HCT116 (cell line): ENCODE measurements at regions not wholly inside any gene's neighbourhood (a gene's known extent, or its start where the extent isn't known, plus 50 kb on each side); places are given as distances from the start of the nearest gene placed in this dataset.

Source experiments
- ATAC-seq: fragments of 200-7000 bp; cut with Tn5 transposase; 2 replicates; pipeline ENCODE4 v1.9.1; 2020; ENCODE audit warnings: mild to moderate bottlenecking, moderate library complexity
- BruUV-seq: library from RNA; stranded (reverse); fragments of 400-500 nt; replicated peaks from 2 replicates; lab custom pipeline; 2021; lab: Mats Ljungman, UMichigan
- CTCF ChIA-PET: fragments of 300-600 bp; sonication (Branson Sonifier 250); formaldehyde crosslinking; loops from one replicate; lab custom pipeline; 2021; ENCODE audit warnings: antibody characterized with exemption; lab: Charles Lee
- POLR2A ChIA-PET: fragments of 300-600, 350-600 bp; sonication (Branson Sonifier 250); formaldehyde crosslinking; loops from one replicate; lab custom pipeline; 2021; ENCODE audit warnings: antibody characterized with exemption; lab: Charles Lee
- RAD21 ChIA-PET, 2 experiments: fragments of 300-600 bp; sonication (Branson Sonifier 250); formaldehyde crosslinking; loops; one replicate each; lab custom pipeline; 2023; ENCODE audit warnings: low total read pairs in 2 of 2; ENCODE audit not compliant: uncharacterized antibody in 2 of 2, unreplicated experiment in 2 of 2, low non-redundant PET in 1 of 2; lab: Charles Lee
- DNase-seq: peaks from one replicate; pipeline ENCODE4 v3.0.0-alpha.2; 2010; ENCODE audit warnings: low read depth, low spot score
- H2AFZ ChIP-seq: fragments of 200-600 bp; shearing (Covaris generic), sonication (generic); 2 replicates; pipeline ENCODE4 v1.6.1; 2017; ENCODE audit warnings: low read depth, mixed run types, mixed read lengths, antibody characterized with exemption, low read length; ENCODE audit not compliant: poor library complexity, severe bottlenecking
- H3K27ac ChIP-seq: 2 replicates; pipeline ENCODE4 v1.5.1; 2012; ENCODE audit warnings: low read depth, low read length
- H3K27me3 ChIP-seq: fragments of 200-600 bp; sonication (generic); 2 replicates; pipeline ENCODE4 v1.6.1; 2016; ENCODE audit warnings: mixed run types, low read length, mixed read lengths; ENCODE audit not compliant: insufficient read depth
- H3K36me3 ChIP-seq, 2 experiments: fragments of 200-500 bp in 1 of 2; fragments of 200-600 bp in 1 of 2; sonication (Bioruptor generic) in 1 of 2; sonication (generic) in 1 of 2; 2 replicates each; pipeline versions ENCODE4 v1.5.1 to v1.6.1; 2014 to 2016; ENCODE audit warnings: low read length in 2 of 2, inconsistent platforms in 1 of 2, mixed read lengths in 1 of 2, mixed run types in 1 of 2; ENCODE audit not compliant: insufficient read depth in 2 of 2, control insufficient read depth in 1 of 2
- H3K4me1 ChIP-seq, 2 experiments: fragments of 200-600 bp in 1 of 2; sonication (generic) in 1 of 2; 2 replicates each; pipeline versions ENCODE4 v1.5.1 to v1.6.1; 2012 to 2017; ENCODE audit warnings: low read length in 2 of 2, inconsistent platforms in 1 of 2, mild to moderate bottlenecking in 1 of 2, mixed read lengths in 1 of 2, mixed run types in 1 of 2, moderate library complexity in 1 of 2; ENCODE audit not compliant: insufficient read depth in 2 of 2, control insufficient read depth in 1 of 2
- H3K4me2 ChIP-seq: fragments of 200-600 bp; sonication (generic); 2 replicates; pipeline ENCODE4 v1.6.1; 2017; ENCODE audit warnings: mixed run types, low read length, mixed read lengths
- H3K4me3 ChIP-seq, 2 experiments: fragments of 200-600 bp in 1 of 2; sonication (generic) in 1 of 2; replicated peaks in 1 of 2; 2 replicates each; pipeline ENCODE4 v1.5.1; 2011 to 2016; ENCODE audit warnings: low read length in 2 of 2, control low read depth in 1 of 2, low read depth in 1 of 2, mild to moderate bottlenecking in 1 of 2, mixed read lengths in 1 of 2, mixed run types in 1 of 2
- H3K79me2 ChIP-seq: fragments of 200-600 bp; sonication (generic); 2 replicates; pipeline ENCODE4 v1.6.1; 2017; ENCODE audit warnings: mild to moderate bottlenecking, mixed run types, low read length, moderate library complexity, mixed read lengths; ENCODE audit not compliant: insufficient read depth
- H3K9ac ChIP-seq: fragments of 200-600 bp; sonication (generic); 2 replicates; pipeline ENCODE4 v1.6.1; 2016; ENCODE audit warnings: low read length, mixed read lengths
- H3K9me2 ChIP-seq: fragments of 200-600 bp; sonication (generic), shearing (Covaris generic); 2 replicates; pipeline ENCODE4 v1.6.1; 2017; ENCODE audit warnings: mixed run types, mild to moderate bottlenecking, moderate library complexity; ENCODE audit not compliant: insufficient read depth
- H3K9me3 ChIP-seq, 2 experiments: fragments of 200-500 bp in 1 of 2; fragments of 200-600 bp in 1 of 2; sonication (Bioruptor generic) in 1 of 2; sonication (generic) in 1 of 2; 2 replicates each; pipeline ENCODE4 v1.6.1; 2014 to 2017; ENCODE audit warnings: low read length in 2 of 2, mixed read lengths in 2 of 2, inconsistent platforms in 1 of 2, low read depth in 1 of 2, mild to moderate bottlenecking in 1 of 2, mixed run types in 1 of 2, moderate library complexity in 1 of 2; ENCODE audit not compliant: control insufficient read depth in 1 of 2, insufficient read depth in 1 of 2
- H4K20me1 ChIP-seq: fragments of 200-600 bp; sonication (generic), shearing (Covaris generic); 2 replicates; pipeline ENCODE4 v1.6.1; 2017; ENCODE audit warnings: mixed run types, mild to moderate bottlenecking, moderate library complexity; ENCODE audit not compliant: insufficient read depth
- CBX3 ChIP-seq: IDR thresholded peaks from 2 replicates; pipeline ENCODE4 v1.6.1; 2012; ENCODE audit warnings: low read depth
- CEBPB ChIP-seq: IDR thresholded peaks from 2 replicates; pipeline ENCODE4 v1.6.1; 2012; ENCODE audit warnings: low read depth
- CTCF ChIP-seq, 3 experiments: fragments of 200-600 bp in 1 of 3; sonication (generic) in 1 of 3; IDR thresholded peaks in 2 of 3; conservative IDR thresholded peaks in 1 of 3; 2 replicates each; pipeline ENCODE4 v1.5.1; 2012 to 2017; ENCODE audit warnings: low read depth in 2 of 3, low read length in 2 of 3, antibody characterized with exemption in 1 of 3, borderline replicate concordance in 1 of 3, control low read depth in 1 of 3, mild to moderate bottlenecking in 1 of 3, mixed read lengths in 1 of 3, mixed run types in 1 of 3, moderate library complexity in 1 of 3; ENCODE audit not compliant: insufficient read depth in 1 of 3
- EZH2 ChIP-seq: fragments of 200-600 bp; sonication (generic); IDR thresholded peaks from 2 replicates; pipeline ENCODE4 v1.6.1; 2017; ENCODE audit warnings: antibody characterized with exemption, mixed run types
- POLR2AphosphoS5 ChIP-seq: IDR thresholded peaks from 2 replicates; pipeline ENCODE4 v1.6.1; 2011; ENCODE audit warnings: mild to moderate bottlenecking, low read depth, low read length, moderate library complexity
- REST ChIP-seq: IDR thresholded peaks from 2 replicates; pipeline ENCODE4 v1.6.1; 2012; ENCODE audit warnings: low read depth
- SIN3A ChIP-seq: IDR thresholded peaks from 2 replicates; pipeline ENCODE4 v1.6.1; 2012; ENCODE audit warnings: low read depth
- SRF ChIP-seq: IDR thresholded peaks from 2 replicates; pipeline ENCODE4 v1.6.1; 2012; ENCODE audit warnings: low read depth
- TCF7L2 ChIP-seq: IDR thresholded peaks from 2 replicates; pipeline ENCODE4 v1.7.0; 2011; ENCODE audit warnings: borderline replicate concordance, inconsistent platforms; ENCODE audit not compliant: insufficient read depth, insufficient read length; ENCODE audit errors: extremely low read depth
- YY1 ChIP-seq: IDR thresholded peaks from 2 replicates; pipeline ENCODE4 v1.6.1; 2011; ENCODE audit warnings: low read length, low read depth, moderate library complexity, mild to moderate bottlenecking; ENCODE audit not compliant: insufficient replicate concordance; ENCODE audit errors: extremely low read depth
- intact Hi-C: fragments of 100-400 bp; cut with micrococcal nuclease; formaldehyde crosslinking; loops from 2 replicates; pipeline ENCODE4 v1.10.0; 2022

- H3K4me3 ChIP-seq = no peak overlapping the region
- H3K9me3 ChIP-seq = peaks cover 0 to 7% of the 10 kb centered on the region in 2 experiments; a peak in 1 of 4 replicates
- no TSS peak for BruUV-seq
- peaks cover 0 to 11% of the 10 kb centered on the region in 2 experiments; a peak in 2 of 4 replicates for H3K4me1 ChIP-seq
- ChIA-PET POLR2A (no interaction called here), CTCF (no interaction called here), RAD21 (no interaction called here)
- H2AFZ ChIP-seq = no peak overlapping the region
- TF ChIP-seq TCF7L2 (no peak), REST (no peak), SIN3A (no peak)
- no peak for DNase-seq
- H3K27ac ChIP-seq = no peak overlapping the region
- H3K79me2 ChIP-seq = no peaks in the 10 kb centered on the region
- no peaks in the 10 kb centered on the region for H3K36me3 ChIP-seq
- no peaks in the 10 kb centered on the region for H3K27me3 ChIP-seq
- H3K9ac ChIP-seq = no peak overlapping the region
- H3K4me2 ChIP-seq = no peak overlapping the region
- no peak for ATAC-seq
- no peaks in the 10 kb centered on the region for H3K9me2 ChIP-seq
- no peaks in the 10 kb centered on the region for H4K20me1 ChIP-seq
- intact Hi-C loops = loop anchor here (10.0 kb wide), 1 partner anchor 177 kb away; no protein-coding TSS in a partner anchor
These were observed 80.5 kb upstream of the MAP4K3 start for GRCh38 chr2:39517622-39518021.

- TF ChIP-seq SRF (no peak), CEBPB (no peak), EZH2 (no peak), CTCF (IDR thresholded peaks at IDR 0.05 in 2 of 3, conservative IDR thresholded peaks at IDR 0.05 in 1 of 3; ENCODE audit: borderline replicate concordance in 1 of 3, insufficient read depth in 1 of 3, low read depth in 2 of 3, low read length in 2 of 3) (no peak), YY1 (no peak), POLR2AphosphoS5 (no peak), SIN3A (no peak), CBX3 (no peak)
- no peak overlapping the region for H3K4me3 ChIP-seq
These were observed 82.8 kb upstream of the MAP4K3 start for GRCh38 chr2:39519886-39520285.

More at GRCh38 chr2:39519886-39520285, 82.8 kb upstream of the MAP4K3 start:
- H3K9me3 ChIP-seq = peaks cover 0 to 7% of the 10 kb centered on the region in 2 experiments; a peak in 1 of 4 replicates
- H4K20me1 ChIP-seq = no peaks in the 10 kb centered on the region
- H3K4me2 ChIP-seq = no peak overlapping the region
- no TSS peak for BruUV-seq
- no peaks in the 10 kb centered on the region for H3K9me2 ChIP-seq
- RAD21 ChIA-PET = no interaction called here
- H3K9ac ChIP-seq = no peak overlapping the region
- H3K27me3 ChIP-seq = no peaks in the 10 kb centered on the region
- CTCF ChIA-PET = no interaction called here
- H2AFZ ChIP-seq = no peak overlapping the region
- DNase-seq = no peak
- no peak overlapping the region for H3K27ac ChIP-seq
- POLR2A ChIA-PET = no interaction called here
- H3K4me1 ChIP-seq = peaks cover 4 to 12% of the 10 kb centered on the region in 2 experiments
- H3K79me2 ChIP-seq = no peaks in the 10 kb centered on the region
- no peaks in the 10 kb centered on the region for H3K36me3 ChIP-seq
- intact Hi-C loops = loop anchor here (10.0 kb wide), 1 partner anchor 175 kb away; no protein-coding TSS in a partner anchor
- no peak for ATAC-seq
